Astrocyte (in vitro differentiated cells and primary cell): ENCODE measurements at regions not wholly inside any gene's neighbourhood (a gene's known extent, or its start where the extent isn't known, plus 50 kb on each side); places are given as distances from the start of the nearest gene placed in this dataset.

Experiments
- DNase-seq: peaks from one replicate; pipeline ENCODE4 v3.0.0-alpha.2; 2010; ENCODE audit warnings: low read depth
- FAIRE-seq: peaks from 2 replicates; lab custom pipeline; 2011; peaks lifted over from hg19 to GRCh38; lab: Jason Lieb, UNC
- H2AFZ ChIP-seq: 2 replicates; pipeline ENCODE4 v1.6.0; 2012; ENCODE audit warnings: low read depth, low read length, inconsistent platforms
- H3K27ac ChIP-seq: 2 replicates; pipeline ENCODE4 v1.5.1; 2011; ENCODE audit warnings: low read depth, low read length, inconsistent platforms
- H3K27me3 ChIP-seq: 2 replicates; pipeline ENCODE4 v1.6.0; 2011; ENCODE audit warnings: low read length, inconsistent platforms; ENCODE audit not compliant: insufficient read depth
- H3K36me3 ChIP-seq: 2 replicates; pipeline ENCODE4 v1.5.1; 2011; ENCODE audit warnings: low read length, inconsistent platforms; ENCODE audit not compliant: insufficient read depth
- H3K4me1 ChIP-seq: 2 replicates; pipeline ENCODE4 v1.5.1; 2011; ENCODE audit warnings: low read length, inconsistent platforms; ENCODE audit not compliant: insufficient read depth
- H3K4me2 ChIP-seq: 2 replicates; pipeline ENCODE4 v1.6.0; 2012; ENCODE audit warnings: low read length, inconsistent platforms
- H3K4me3 ChIP-seq: 2 replicates; pipeline ENCODE4 v1.5.1; 2011; ENCODE audit warnings: low read depth, mild to moderate bottlenecking, low read length, inconsistent platforms; ENCODE audit not compliant: insufficient read depth
- H3K79me2 ChIP-seq: 2 replicates; pipeline ENCODE4 v1.6.0; 2012; ENCODE audit warnings: mild to moderate bottlenecking, low read length, inconsistent platforms; ENCODE audit not compliant: insufficient read depth
- H3K9ac ChIP-seq: 2 replicates; pipeline ENCODE4 v1.6.0; 2012; ENCODE audit warnings: mild to moderate bottlenecking, low read length, inconsistent platforms
- H3K9me3 ChIP-seq: 2 replicates; pipeline ENCODE4 v1.5.1; 2012; ENCODE audit warnings: low read depth, mild to moderate bottlenecking, low read length, inconsistent platforms; ENCODE audit not compliant: insufficient read depth
- H4K20me1 ChIP-seq: 2 replicates; pipeline ENCODE4 v1.6.0; 2012; ENCODE audit warnings: low read length, inconsistent platforms; ENCODE audit not compliant: insufficient read depth
- H3K27ac Mint-ChIP-seq: one replicate; pipeline ENCODE4 v1.8.0; 2021; ENCODE audit warnings: mild to moderate bottlenecking, mixed read lengths; ENCODE audit not compliant: unreplicated experiment
- H3K27me3 Mint-ChIP-seq: one replicate; pipeline ENCODE4 v1.8.0; 2021; ENCODE audit warnings: low read depth, mixed read lengths; ENCODE audit not compliant: unreplicated experiment
- H3K36me3 Mint-ChIP-seq: one replicate; pipeline ENCODE4 v1.8.0; 2021; ENCODE audit warnings: low read depth, mixed read lengths; ENCODE audit not compliant: unreplicated experiment
- H3K4me1 Mint-ChIP-seq: one replicate; pipeline ENCODE4 v1.8.0; 2021; ENCODE audit warnings: low read depth, mixed read lengths; ENCODE audit not compliant: unreplicated experiment
- H3K4me3 Mint-ChIP-seq: one replicate; pipeline ENCODE4 v1.8.0; 2021; ENCODE audit warnings: mild to moderate bottlenecking, moderate library complexity, mixed read lengths; ENCODE audit not compliant: unreplicated experiment
- H3K9me3 Mint-ChIP-seq: one replicate; pipeline ENCODE4 v1.8.0; 2021; ENCODE audit warnings: mild to moderate bottlenecking, mixed read lengths; ENCODE audit not compliant: unreplicated experiment
- EZH2 ChIP-seq: IDR thresholded peaks from 2 replicates; pipeline ENCODE4 v1.6.1; 2012; ENCODE audit warnings: mild to moderate bottlenecking, low read length, inconsistent platforms; ENCODE audit not compliant: insufficient read depth
- TF ChIP-seq, protein P1 (sequence below): IDR thresholded peaks from 2 replicates; pipeline ENCODE4 v1.5.1; 2011; ENCODE audit warnings: low read depth, mild to moderate bottlenecking, inconsistent platforms, low read length, moderate library complexity; ENCODE audit not compliant: insufficient read depth

DNA sequence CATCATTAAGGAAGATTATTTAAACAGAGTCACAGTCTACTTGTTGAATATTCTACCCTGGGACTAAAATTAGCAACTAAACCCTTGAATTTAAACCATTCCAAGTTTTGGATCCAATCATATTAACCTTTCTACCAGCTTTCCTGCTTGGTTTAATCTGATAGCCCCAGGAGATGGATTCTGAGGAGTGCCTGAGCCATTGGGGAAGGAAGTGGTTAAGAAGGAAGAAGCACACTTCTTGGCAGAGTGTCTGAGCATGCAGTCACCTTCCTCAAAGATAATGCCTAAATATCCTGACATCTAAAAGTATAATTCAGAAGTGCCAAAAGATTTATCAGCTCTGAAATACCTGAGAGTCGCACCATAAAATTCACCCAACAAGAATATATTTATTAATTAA lies 74.1 kb upstream of the SNCAIP start:
- H3K4me2 ChIP-seq = no peak overlapping the region
- no peaks in the 10 kb centered on the region for H4K20me1 ChIP-seq
- H3K36me3 ChIP-seq = no peaks in the 10 kb centered on the region
- Mint-ChIP-seq H3K4me1 (peaks cover 3% of the 10 kb centered on the region), H3K9me3 (no peaks in the 10 kb centered on the region), H3K27ac (no peak overlapping the region), H3K36me3 (peaks cover 2% of the 10 kb centered on the region), H3K4me3 (no peak overlapping the region), H3K27me3 (no peaks in the 10 kb centered on the region)
- no peak overlapping the region for H2AFZ ChIP-seq
- no peaks in the 10 kb centered on the region for H3K27me3 ChIP-seq
- H3K27ac ChIP-seq = no peak overlapping the region
- DNase-seq = no peak
- no peak for TF ChIP-seq EZH2
- TF ChIP-seq, protein P1, sequence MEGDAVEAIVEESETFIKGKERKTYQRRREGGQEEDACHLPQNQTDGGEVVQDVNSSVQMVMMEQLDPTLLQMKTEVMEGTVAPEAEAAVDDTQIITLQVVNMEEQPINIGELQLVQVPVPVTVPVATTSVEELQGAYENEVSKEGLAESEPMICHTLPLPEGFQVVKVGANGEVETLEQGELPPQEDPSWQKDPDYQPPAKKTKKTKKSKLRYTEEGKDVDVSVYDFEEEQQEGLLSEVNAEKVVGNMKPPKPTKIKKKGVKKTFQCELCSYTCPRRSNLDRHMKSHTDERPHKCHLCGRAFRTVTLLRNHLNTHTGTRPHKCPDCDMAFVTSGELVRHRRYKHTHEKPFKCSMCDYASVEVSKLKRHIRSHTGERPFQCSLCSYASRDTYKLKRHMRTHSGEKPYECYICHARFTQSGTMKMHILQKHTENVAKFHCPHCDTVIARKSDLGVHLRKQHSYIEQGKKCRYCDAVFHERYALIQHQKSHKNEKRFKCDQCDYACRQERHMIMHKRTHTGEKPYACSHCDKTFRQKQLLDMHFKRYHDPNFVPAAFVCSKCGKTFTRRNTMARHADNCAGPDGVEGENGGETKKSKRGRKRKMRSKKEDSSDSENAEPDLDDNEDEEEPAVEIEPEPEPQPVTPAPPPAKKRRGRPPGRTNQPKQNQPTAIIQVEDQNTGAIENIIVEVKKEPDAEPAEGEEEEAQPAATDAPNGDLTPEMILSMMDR = no peak
- H3K4me3 ChIP-seq = no peak overlapping the region
- H3K9ac ChIP-seq = no peak overlapping the region
- H3K9me3 ChIP-seq = no peaks in the 10 kb centered on the region
- H3K4me1 ChIP-seq = no peaks in the 10 kb centered on the region
- H3K79me2 ChIP-seq = no peaks in the 10 kb centered on the region
- FAIRE-seq = no peak

DNA sequence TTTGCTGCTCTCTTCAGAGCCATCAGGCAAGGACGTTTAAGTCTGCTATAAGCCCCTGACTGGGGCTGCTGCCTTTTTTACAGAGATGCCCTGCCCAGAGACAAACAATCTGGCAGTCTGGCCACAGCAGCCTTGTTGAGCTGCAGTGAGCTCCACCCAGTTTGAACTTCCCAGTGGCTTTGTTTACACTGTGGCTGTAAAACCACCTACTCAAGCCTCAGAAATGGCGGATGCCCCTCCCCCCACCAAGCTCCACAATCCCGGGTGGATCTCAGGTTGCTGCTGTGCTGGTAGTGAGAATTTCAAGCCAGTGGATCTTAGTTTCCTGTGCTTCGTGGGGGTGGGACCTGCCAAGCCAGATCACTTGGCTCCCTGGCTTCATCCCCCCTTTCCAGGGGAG lies 59.7 kb upstream of the SNCAIP start:
- Histone ChIP-seq H3K27me3 (no peaks in the 10 kb centered on the region), H2AFZ (no peak overlapping the region), H3K79me2 (no peaks in the 10 kb centered on the region), H3K9me3 (no peaks in the 10 kb centered on the region), H3K4me3 (no peak overlapping the region), H3K4me2 (no peak overlapping the region), H3K4me1 (no peaks in the 10 kb centered on the region), H4K20me1 (no peaks in the 10 kb centered on the region), H3K27ac (no peak overlapping the region), H3K9ac (no peak overlapping the region), H3K36me3 (no peaks in the 10 kb centered on the region)
- TF ChIP-seq, protein P1 = no peak
- TF ChIP-seq EZH2 = no peak
- FAIRE-seq (no peak), DNase-seq (no peak)
- H3K36me3 Mint-ChIP-seq = no peaks in the 10 kb centered on the region
- H3K9me3 Mint-ChIP-seq = peaks cover 29% of the 10 kb centered on the region
- no peaks in the 10 kb centered on the region for H3K27me3 Mint-ChIP-seq
- H3K4me1 Mint-ChIP-seq = no peaks in the 10 kb centered on the region
- H3K27ac Mint-ChIP-seq = no peak overlapping the region
- no peak overlapping the region for H3K4me3 Mint-ChIP-seq

DNA sequence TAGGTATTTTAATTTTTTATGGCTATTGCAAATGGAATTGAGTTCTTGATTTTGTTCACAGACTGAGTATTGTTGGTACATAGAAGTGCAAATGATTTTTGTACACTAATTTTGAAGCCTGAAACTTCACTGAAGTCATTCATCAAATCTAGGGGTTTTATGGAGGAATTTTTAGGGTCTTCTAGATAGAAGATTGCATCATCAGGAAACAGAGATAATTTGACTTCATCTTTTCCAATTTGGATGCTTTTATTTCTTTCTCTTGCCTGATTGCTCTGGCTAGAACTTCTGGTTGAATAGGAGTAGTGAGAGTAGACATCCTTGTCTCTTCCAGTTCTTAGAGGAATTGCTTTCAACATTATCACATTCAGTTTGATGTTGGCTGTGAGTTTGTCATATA lies 58.2 kb upstream of the SNCAIP start:
- no peaks in the 10 kb centered on the region for H3K4me1 ChIP-seq
- Mint-ChIP-seq H3K4me3 (no peak overlapping the region), H3K4me1 (no peaks in the 10 kb centered on the region), H3K36me3 (no peaks in the 10 kb centered on the region), H3K27me3 (no peaks in the 10 kb centered on the region), H3K27ac (no peak overlapping the region), H3K9me3 (peaks cover 36% of the 10 kb centered on the region)
- no peak overlapping the region for H2AFZ ChIP-seq
- no peaks in the 10 kb centered on the region for H3K36me3 ChIP-seq
- H3K27ac ChIP-seq = no peak overlapping the region
- no peak overlapping the region for H3K4me2 ChIP-seq
- FAIRE-seq (no peak), DNase-seq (no peak)
- H3K27me3 ChIP-seq = no peaks in the 10 kb centered on the region
- no peaks in the 10 kb centered on the region for H3K79me2 ChIP-seq
- no peak overlapping the region for H3K9ac ChIP-seq
- no peak overlapping the region for H3K4me3 ChIP-seq
- H4K20me1 ChIP-seq = no peaks in the 10 kb centered on the region
- H3K9me3 ChIP-seq = no peaks in the 10 kb centered on the region
- TF ChIP-seq, protein P1 = no peak
- TF ChIP-seq EZH2 = no peak
